Transverse colon (tissue), 4 donors: ENCODE measurements at regions not wholly inside any gene's neighbourhood (a gene's known extent, or its start where the extent isn't known, plus 50 kb on each side); places are given as distances from the start of the nearest gene placed in this dataset.

Source experiments
- CTCF ChIP-seq, 5 experiments: fragments of 200-600 bp in 3 of 5; fragments of 450-650 bp in 2 of 5; sonication (generic) in 3 of 5; IDR thresholded peaks; 1 replicate in 2 of 5; 2 replicates in 3 of 5; pipeline ENCODE4 v1.5.1; 2016 to 2017; ENCODE audit warnings: antibody characterized with exemption in 5 of 5, inconsistent platforms in 3 of 5, mild to moderate bottlenecking in 2 of 5, moderate library complexity in 1 of 5
- EP300 ChIP-seq: sonication (generic); formaldehyde crosslinking; IDR thresholded peaks from one replicate; pipeline ENCODE4 v1.6.1; 2017; ENCODE audit warnings: antibody characterized with exemption, low read depth
- POLR2AphosphoS5 ChIP-seq, 3 donors: sonication (generic); formaldehyde crosslinking; IDR thresholded peaks; one replicate each; pipeline ENCODE4 v1.6.1; 2016; ENCODE audit warnings: antibody characterized with exemption in 3 of 3

- no peak for TF ChIP-seq CTCF (IDR thresholded peaks at IDR 0.05)
- TF ChIP-seq POLR2AphosphoS5 (IDR thresholded peaks at IDR 0.05) = no peak
- TF ChIP-seq EP300 = no peak
Observed at GRCh38 chr7:69418869-69419670, 179.2 kb upstream of the AUTS2 start.
